Panc1 (cell line): ENCODE measurements at regions not wholly inside any gene's neighbourhood (a gene's known extent, or its start where the extent isn't known, plus 50 kb on each side); places are given as distances from the start of the nearest gene placed in this dataset.

Source experiments
- ATAC-seq: fragments of 200-7000 bp; cut with Tn5 transposase; 2 replicates; pipeline ENCODE4 v1.9.1; 2020; ENCODE audit warnings: mild to moderate bottlenecking, moderate library complexity
- BruUV-seq: library from RNA; stranded (reverse); fragments of 400-500 nt; replicated peaks from 2 replicates; lab custom pipeline; 2021; lab: Mats Ljungman, UMichigan
- CTCF ChIA-PET: fragments of 300-600 bp; sonication (Branson Sonifier 250); formaldehyde crosslinking; loops from one replicate; lab custom pipeline; 2022; ENCODE audit warnings: antibody characterized with exemption; lab: Charles Lee
- POLR2A ChIA-PET: fragments of 300-600 bp; sonication (Branson Sonifier 250); formaldehyde crosslinking; loops from one replicate; lab custom pipeline; 2022; ENCODE audit warnings: antibody characterized with exemption; lab: Charles Lee
- DNase-seq: peaks from one replicate; pipeline ENCODE4 v3.0.0-alpha.2; 2010; ENCODE audit warnings: low read depth, low spot score
- H3K27ac ChIP-seq: 2 replicates; pipeline ENCODE4 v1.5.1; 2011; ENCODE audit warnings: mild to moderate bottlenecking, low read length, inconsistent platforms
- H3K27me3 ChIP-seq: fragments of 200-500 bp; sonication (Bioruptor generic); 2 replicates; pipeline ENCODE4 v1.6.0; 2014; ENCODE audit warnings: low read length, inconsistent platforms; ENCODE audit not compliant: control insufficient read depth, insufficient read depth
- H3K36me3 ChIP-seq: fragments of 200-500 bp; sonication (Bioruptor generic); 2 replicates; pipeline ENCODE4 v1.5.1; 2014; ENCODE audit warnings: inconsistent platforms, mild to moderate bottlenecking, low read length, moderate library complexity; ENCODE audit not compliant: control insufficient read depth, insufficient read depth
- H3K4me1 ChIP-seq: 2 replicates; pipeline ENCODE4 v1.5.1; 2011; ENCODE audit warnings: inconsistent platforms, mild to moderate bottlenecking, low read length, moderate library complexity; ENCODE audit not compliant: control insufficient read depth, insufficient read depth
- H3K4me3 ChIP-seq, 2 experiments: 2 replicates each; pipeline ENCODE4 v1.5.1; 2011 to 2012; ENCODE audit warnings: low read depth in 2 of 2, low read length in 2 of 2, mild to moderate bottlenecking in 2 of 2, inconsistent platforms in 1 of 2, moderate library complexity in 1 of 2
- H3K9me3 ChIP-seq: fragments of 200-500 bp; sonication (Bioruptor generic); 2 replicates; pipeline ENCODE4 v1.5.1; 2014; ENCODE audit warnings: low read depth, mild to moderate bottlenecking, inconsistent platforms, low read length, moderate library complexity; ENCODE audit not compliant: control insufficient read depth, insufficient read depth
- POLR2AphosphoS5 ChIP-seq: IDR thresholded peaks from 2 replicates; pipeline ENCODE4 v1.6.1; 2012; ENCODE audit warnings: mild to moderate bottlenecking, low read depth, low read length, moderate library complexity
- SIN3A ChIP-seq: IDR thresholded peaks from 2 replicates; pipeline ENCODE4 v1.6.1; 2012; ENCODE audit warnings: low read depth, mild to moderate bottlenecking, low read length, moderate library complexity, borderline replicate concordance; ENCODE audit not compliant: insufficient read depth
- TCF7L2 ChIP-seq: IDR thresholded peaks from 2 replicates; pipeline ENCODE4 v1.6.1; 2011; ENCODE audit warnings: mild to moderate bottlenecking, low read depth, low read length, inconsistent platforms
- in situ Hi-C: cut with HindIII; loops from 2 replicates; pipeline ENCODE4 v1.10.0; 2016; ENCODE audit warnings: low sequenced_read_pairs, low pct_unique_long_range_greater_than_20kb
- intact Hi-C: fragments of 100-400 bp; cut with micrococcal nuclease; formaldehyde crosslinking; loops from one replicate; pipeline ENCODE4 v1.10.0; 2022; ENCODE audit not compliant: unreplicated experiment
- TF ChIP-seq, protein P1 (sequence below), 2 experiments: IDR thresholded peaks; 2 replicates each; pipeline ENCODE4 v1.6.1; 2011 to 2012; ENCODE audit warnings: low read depth in 2 of 2, control low read depth in 1 of 2, low read length in 1 of 2, mild to moderate bottlenecking in 1 of 2, moderate library complexity in 1 of 2; ENCODE audit not compliant: insufficient read depth in 1 of 2
- TF ChIP-seq, protein P2 (sequence below): fragments of 450-650 bp; IDR thresholded peaks from 2 replicates; pipeline ENCODE4 v1.5.1; 2017; ENCODE audit warnings: mild to moderate bottlenecking

DNA sequence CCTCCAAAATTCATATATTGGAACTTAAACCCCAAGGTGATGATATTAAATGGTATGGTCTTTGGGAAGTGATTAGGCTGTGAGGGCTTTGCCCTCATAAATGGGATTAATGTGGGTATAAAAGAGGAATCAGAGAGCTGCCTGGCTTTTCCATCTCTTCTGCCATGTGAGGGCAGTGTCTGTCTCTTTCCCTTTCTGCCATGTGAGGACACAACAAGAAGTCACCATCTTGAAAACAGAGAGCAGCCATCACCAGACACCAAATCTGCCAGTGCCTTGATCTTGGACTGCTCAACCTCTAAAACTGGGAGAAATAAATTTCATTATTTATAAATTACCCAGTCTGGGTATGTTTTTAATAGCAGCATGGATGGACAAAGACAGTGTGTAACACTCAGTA, 263.0 kb downstream of the PAX1 start:
- ATAC-seq, result no peak
- TF ChIP-seq POLR2AphosphoS5 (no peak), TCF7L2 (no peak), SIN3A (no peak)
- TF ChIP-seq, protein P1, sequence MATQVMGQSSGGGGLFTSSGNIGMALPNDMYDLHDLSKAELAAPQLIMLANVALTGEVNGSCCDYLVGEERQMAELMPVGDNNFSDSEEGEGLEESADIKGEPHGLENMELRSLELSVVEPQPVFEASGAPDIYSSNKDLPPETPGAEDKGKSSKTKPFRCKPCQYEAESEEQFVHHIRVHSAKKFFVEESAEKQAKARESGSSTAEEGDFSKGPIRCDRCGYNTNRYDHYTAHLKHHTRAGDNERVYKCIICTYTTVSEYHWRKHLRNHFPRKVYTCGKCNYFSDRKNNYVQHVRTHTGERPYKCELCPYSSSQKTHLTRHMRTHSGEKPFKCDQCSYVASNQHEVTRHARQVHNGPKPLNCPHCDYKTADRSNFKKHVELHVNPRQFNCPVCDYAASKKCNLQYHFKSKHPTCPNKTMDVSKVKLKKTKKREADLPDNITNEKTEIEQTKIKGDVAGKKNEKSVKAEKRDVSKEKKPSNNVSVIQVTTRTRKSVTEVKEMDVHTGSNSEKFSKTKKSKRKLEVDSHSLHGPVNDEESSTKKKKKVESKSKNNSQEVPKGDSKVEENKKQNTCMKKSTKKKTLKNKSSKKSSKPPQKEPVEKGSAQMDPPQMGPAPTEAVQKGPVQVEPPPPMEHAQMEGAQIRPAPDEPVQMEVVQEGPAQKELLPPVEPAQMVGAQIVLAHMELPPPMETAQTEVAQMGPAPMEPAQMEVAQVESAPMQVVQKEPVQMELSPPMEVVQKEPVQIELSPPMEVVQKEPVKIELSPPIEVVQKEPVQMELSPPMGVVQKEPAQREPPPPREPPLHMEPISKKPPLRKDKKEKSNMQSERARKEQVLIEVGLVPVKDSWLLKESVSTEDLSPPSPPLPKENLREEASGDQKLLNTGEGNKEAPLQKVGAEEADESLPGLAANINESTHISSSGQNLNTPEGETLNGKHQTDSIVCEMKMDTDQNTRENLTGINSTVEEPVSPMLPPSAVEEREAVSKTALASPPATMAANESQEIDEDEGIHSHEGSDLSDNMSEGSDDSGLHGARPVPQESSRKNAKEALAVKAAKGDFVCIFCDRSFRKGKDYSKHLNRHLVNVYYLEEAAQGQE (IDR thresholded peaks at IDR 0.05; ENCODE audit: insufficient read depth in 1 of 2, low read depth in 2 of 2, low read length in 1 of 2), result no peak
- TF ChIP-seq, protein P2, sequence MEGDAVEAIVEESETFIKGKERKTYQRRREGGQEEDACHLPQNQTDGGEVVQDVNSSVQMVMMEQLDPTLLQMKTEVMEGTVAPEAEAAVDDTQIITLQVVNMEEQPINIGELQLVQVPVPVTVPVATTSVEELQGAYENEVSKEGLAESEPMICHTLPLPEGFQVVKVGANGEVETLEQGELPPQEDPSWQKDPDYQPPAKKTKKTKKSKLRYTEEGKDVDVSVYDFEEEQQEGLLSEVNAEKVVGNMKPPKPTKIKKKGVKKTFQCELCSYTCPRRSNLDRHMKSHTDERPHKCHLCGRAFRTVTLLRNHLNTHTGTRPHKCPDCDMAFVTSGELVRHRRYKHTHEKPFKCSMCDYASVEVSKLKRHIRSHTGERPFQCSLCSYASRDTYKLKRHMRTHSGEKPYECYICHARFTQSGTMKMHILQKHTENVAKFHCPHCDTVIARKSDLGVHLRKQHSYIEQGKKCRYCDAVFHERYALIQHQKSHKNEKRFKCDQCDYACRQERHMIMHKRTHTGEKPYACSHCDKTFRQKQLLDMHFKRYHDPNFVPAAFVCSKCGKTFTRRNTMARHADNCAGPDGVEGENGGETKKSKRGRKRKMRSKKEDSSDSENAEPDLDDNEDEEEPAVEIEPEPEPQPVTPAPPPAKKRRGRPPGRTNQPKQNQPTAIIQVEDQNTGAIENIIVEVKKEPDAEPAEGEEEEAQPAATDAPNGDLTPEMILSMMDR, result no peak
- no peak overlapping the region for H3K4me3 ChIP-seq
- no peaks in the 10 kb centered on the region for H3K4me1 ChIP-seq
- no peak overlapping the region for H3K27ac ChIP-seq
- H3K36me3 ChIP-seq, result no peaks in the 10 kb centered on the region
- H3K9me3 ChIP-seq, result no peaks in the 10 kb centered on the region
- intact Hi-C loops, result no loop called here
- no TSS peak for BruUV-seq
- CTCF ChIA-PET, result no interaction called here
- no peak for DNase-seq
- POLR2A ChIA-PET, result no interaction called here
- H3K27me3 ChIP-seq, result no peaks in the 10 kb centered on the region
- in situ Hi-C loops, result no loop called here

DNA sequence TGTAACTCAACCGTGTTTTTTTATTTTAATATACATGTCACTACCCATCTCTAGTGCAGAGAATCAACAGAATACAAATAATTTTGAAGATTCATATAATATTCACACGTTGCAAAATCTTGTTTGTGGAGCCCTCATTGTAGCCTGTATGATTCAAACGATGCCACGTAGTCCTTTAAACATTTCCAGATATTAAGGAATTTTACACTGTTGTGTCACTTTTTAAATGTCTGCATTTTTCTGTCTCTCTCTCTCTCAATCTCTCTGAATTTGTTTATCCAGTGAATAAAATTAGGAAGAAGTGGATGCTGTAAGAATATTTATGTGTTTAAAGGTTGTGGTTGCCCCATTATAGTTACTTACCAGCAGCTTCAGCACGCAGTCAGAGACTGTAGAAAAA, 262.0 kb downstream of the PAX1 start:
- Histone ChIP-seq H3K27me3 (no peaks in the 10 kb centered on the region), H3K36me3 (no peaks in the 10 kb centered on the region), H3K4me1 (no peaks in the 10 kb centered on the region), H3K9me3 (no peaks in the 10 kb centered on the region), H3K4me3 (no peak overlapping the region), H3K27ac (no peak overlapping the region)
- ATAC-seq, result no peak
- BruUV-seq, result no TSS peak
- intact Hi-C loops, result no loop called here
- no peak for TF ChIP-seq POLR2AphosphoS5
- TF ChIP-seq TCF7L2, result no peak
- TF ChIP-seq, protein P1 (IDR thresholded peaks at IDR 0.05; ENCODE audit: insufficient read depth in 1 of 2, low read depth in 2 of 2, low read length in 1 of 2), result no peak
- TF ChIP-seq, protein P2, result no peak
- no peak for TF ChIP-seq SIN3A
- ChIA-PET CTCF (no interaction called here), POLR2A (no interaction called here)
- DNase-seq, result no peak
- in situ Hi-C loops, result no loop called here
